ENCODE measurements at regions not wholly inside any gene's neighbourhood (a gene's known extent, or its start where the extent isn't known, plus 50 kb on each side); places are given as distances from the start of the nearest gene placed in this dataset.

DNA sequence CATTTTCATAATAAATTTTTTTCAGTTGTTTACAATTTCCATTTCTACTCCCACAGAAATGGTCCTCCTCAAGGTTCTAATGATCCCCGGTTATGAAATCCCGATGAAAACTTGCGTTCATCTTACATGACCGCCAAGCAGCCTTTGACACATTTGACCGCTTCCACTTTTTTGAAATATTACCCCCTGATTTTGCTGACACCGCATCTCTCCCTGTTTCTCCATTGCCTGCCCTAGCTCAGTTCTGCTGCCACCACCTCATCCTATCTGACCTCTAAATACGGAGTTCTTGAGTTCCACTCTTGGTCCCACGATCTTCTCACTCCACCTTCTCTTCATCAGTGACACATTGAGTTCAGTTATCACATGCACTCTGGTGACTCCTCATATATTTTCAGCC, 74.1 kb downstream of the SLC35B3 start:
- WGBS, 2 donors = 92 to 93% methylated on average over 8 of the region's 8 CpGs

DNA sequence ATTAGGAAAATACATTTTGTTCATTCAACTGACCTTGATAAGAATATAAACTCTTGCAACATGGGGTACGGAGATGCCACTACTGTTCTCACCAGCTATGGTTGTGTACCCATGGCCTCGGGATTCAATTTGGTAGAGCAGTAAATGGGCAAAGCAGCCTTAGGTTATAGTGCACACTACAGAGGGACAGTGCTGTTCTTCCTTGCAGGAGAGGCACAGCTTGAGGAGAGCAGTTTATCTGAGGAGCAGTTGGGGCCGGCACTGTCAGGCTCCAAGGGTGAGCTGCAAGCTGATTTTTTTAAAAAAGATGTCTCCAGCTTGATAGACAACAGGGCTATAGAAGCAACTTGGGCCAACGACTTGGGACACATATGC, 82.4 kb downstream of the SLC35B3 start:
- Histone ChIP-seq H3K9me3 (ENCODE audit: control insufficient read depth in 2 of 2, insufficient read depth in 1 of 2, low read depth in 1 of 2, low read length in 1 of 2) (no peaks in the 10 kb centered on the region), H3K27me3 (ENCODE audit: control insufficient read depth in 1 of 2, insufficient read depth in 2 of 2, low read length in 2 of 2) (no peaks in the 10 kb centered on the region)
- WGBS, 2 donors = 80 to 82% methylated on average over 4 of the region's 4 CpGs

More for the DNA sequence above, 74.1 kb downstream of the SLC35B3 start:
- Histone ChIP-seq H3K4me1 (ENCODE audit: control insufficient read depth in 2 of 2, insufficient read depth in 2 of 2, low read length in 1 of 2) (no peaks in the 10 kb centered on the region), H3K4me3 (ENCODE audit: low read depth in 1 of 2, low read length in 2 of 2) (no peak overlapping the region), H3K36me3 (ENCODE audit: control insufficient read depth in 2 of 2, insufficient read depth in 2 of 2, low read length in 1 of 2) (no peaks in the 10 kb centered on the region), H3K27ac (ENCODE audit: low read depth in 2 of 2, low read length in 1 of 2) (no peak overlapping the region), H3K27me3 (ENCODE audit: control insufficient read depth in 1 of 2, insufficient read depth in 2 of 2, low read length in 2 of 2) (peaks cover 0 to 3% of the 10 kb centered on the region in 2 donors), H3K9me3 (ENCODE audit: control insufficient read depth in 2 of 2, insufficient read depth in 1 of 2, low read depth in 1 of 2, low read length in 1 of 2) (no peaks in the 10 kb centered on the region)

DNA sequence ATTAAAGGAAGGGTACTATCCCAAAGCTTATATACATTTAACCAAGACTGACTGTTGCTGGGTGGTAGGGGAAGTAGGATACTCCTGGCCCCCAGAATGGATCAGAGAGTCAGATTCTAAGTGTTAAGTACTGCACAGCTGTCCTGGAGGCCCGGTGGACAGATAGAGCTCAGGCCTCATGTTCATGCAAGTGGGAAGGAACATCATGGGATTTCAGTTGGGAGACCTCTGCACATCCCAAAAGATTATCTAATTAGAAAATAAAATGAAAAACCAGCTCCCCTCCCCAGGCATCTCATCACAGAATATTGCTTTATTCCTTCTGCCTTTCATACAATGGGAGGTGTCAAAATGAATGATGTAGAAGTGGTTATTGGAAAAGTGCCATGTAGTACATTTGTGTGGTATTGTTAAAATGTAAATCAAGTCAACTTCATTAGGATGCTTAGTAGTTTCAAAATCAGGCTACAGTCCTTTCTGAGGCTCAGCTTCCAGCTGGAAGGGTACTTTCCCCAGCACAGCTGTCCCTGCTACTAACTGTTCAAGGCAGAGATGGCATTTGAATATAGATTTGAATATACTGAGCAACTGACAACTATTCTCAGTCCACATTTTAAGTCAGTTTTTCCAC, 82.9 kb downstream of the SLC35B3 start:
- H3K4me3 ChIP-seq (ENCODE audit: low read depth in 1 of 2, low read length in 2 of 2) = no peak overlapping the region
- no peaks in the 10 kb centered on the region for H3K36me3 ChIP-seq (ENCODE audit: control insufficient read depth in 2 of 2, insufficient read depth in 2 of 2, low read length in 1 of 2)
- no peaks in the 10 kb centered on the region for H3K4me1 ChIP-seq (ENCODE audit: control insufficient read depth in 2 of 2, insufficient read depth in 2 of 2, low read length in 1 of 2)
- H3K9me3 ChIP-seq (ENCODE audit: control insufficient read depth in 2 of 2, insufficient read depth in 1 of 2, low read depth in 1 of 2, low read length in 1 of 2) = no peaks in the 10 kb centered on the region
- 84 to 91% methylated on average over 1 of the region's 1 CpG for WGBS, 2 donors
- no peaks in the 10 kb centered on the region for H3K27me3 ChIP-seq (ENCODE audit: control insufficient read depth in 1 of 2, insufficient read depth in 2 of 2, low read length in 2 of 2)
- no peak overlapping the region for H3K27ac ChIP-seq (ENCODE audit: low read depth in 2 of 2, low read length in 1 of 2)

More for the DNA sequence above, 82.4 kb downstream of the SLC35B3 start:
- Histone ChIP-seq H3K36me3 (ENCODE audit: control insufficient read depth in 2 of 2, insufficient read depth in 2 of 2, low read length in 1 of 2) (no peaks in the 10 kb centered on the region), H3K4me1 (ENCODE audit: control insufficient read depth in 2 of 2, insufficient read depth in 2 of 2, low read length in 1 of 2) (no peaks in the 10 kb centered on the region), H3K4me3 (ENCODE audit: low read depth in 1 of 2, low read length in 2 of 2) (no peak overlapping the region), H3K27ac (ENCODE audit: low read depth in 2 of 2, low read length in 1 of 2) (no peak overlapping the region)

DNA sequence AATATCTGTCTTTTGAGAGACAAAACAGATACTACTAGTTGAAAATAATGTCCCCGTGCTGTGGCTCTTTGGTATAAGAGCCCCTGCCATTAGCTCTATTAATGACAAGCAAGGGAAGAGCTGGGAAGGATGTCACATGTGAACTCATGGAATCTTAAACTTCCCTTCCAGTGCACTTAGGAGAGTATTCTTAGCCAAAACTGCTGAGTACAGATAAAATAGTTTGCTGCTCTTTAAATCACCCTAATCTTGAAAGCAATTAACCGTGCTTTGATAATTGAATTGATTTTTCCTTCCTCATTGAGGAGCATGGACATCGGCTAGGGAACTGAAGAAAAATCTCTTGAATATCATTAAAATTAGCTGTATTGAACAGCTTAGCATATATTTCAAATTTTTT, 91.7 kb downstream of the SLC35B3 start:
- H3K4me1 ChIP-seq (ENCODE audit: control insufficient read depth in 2 of 2, insufficient read depth in 2 of 2, low read length in 1 of 2) = no peaks in the 10 kb centered on the region

DNA sequence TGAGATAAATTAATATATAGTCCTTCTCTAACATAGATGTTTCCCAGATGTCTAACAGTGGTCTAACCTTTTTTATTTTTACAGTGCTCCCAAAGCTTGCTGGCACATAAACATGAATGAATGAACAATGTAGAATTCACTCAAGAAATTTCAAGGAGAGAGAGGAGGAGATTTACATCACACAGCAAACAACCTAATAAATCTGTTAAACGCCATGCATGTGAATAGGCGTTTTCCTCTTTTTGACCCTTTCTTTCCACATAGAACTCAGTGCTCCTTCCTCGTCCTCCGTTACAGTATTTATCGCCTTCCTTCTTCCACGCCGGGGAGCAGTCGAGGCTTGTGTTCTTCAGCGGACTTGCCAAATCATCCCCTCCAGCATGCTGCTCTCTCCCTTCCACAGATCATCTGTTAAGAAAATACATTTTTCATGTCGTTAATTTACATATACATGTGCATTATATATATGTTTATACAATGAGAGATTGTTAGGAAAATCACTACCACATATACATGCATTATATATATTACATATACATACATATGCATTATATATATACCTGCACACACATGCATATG, 93.0 kb downstream of the SLC35B3 start:
- Histone ChIP-seq H3K36me3 (ENCODE audit: control insufficient read depth in 2 of 2, insufficient read depth in 2 of 2, low read length in 1 of 2) (no peaks in the 10 kb centered on the region), H3K27ac (ENCODE audit: low read depth in 2 of 2, low read length in 1 of 2) (no peak overlapping the region), H3K4me3 (ENCODE audit: low read depth in 1 of 2, low read length in 2 of 2) (no peak overlapping the region), H3K27me3 (ENCODE audit: control insufficient read depth in 1 of 2, insufficient read depth in 2 of 2, low read length in 2 of 2) (no peaks in the 10 kb centered on the region), H3K9me3 (ENCODE audit: control insufficient read depth in 2 of 2, insufficient read depth in 1 of 2, low read depth in 1 of 2, low read length in 1 of 2) (peaks cover 0 to 5% of the 10 kb centered on the region in 2 donors), H3K4me1 (ENCODE audit: control insufficient read depth in 2 of 2, insufficient read depth in 2 of 2, low read length in 1 of 2) (no peaks in the 10 kb centered on the region)
- WGBS, 2 donors = 83 to 84% methylated on average over 10 of the region's 10 CpGs

More for the DNA sequence above, 91.7 kb downstream of the SLC35B3 start:
- WGBS, 2 donors = 57 to 83% methylated on average over 3 of the region's 3 CpGs
- H3K4me3 ChIP-seq (ENCODE audit: low read depth in 1 of 2, low read length in 2 of 2) = no peak overlapping the region
- no peaks in the 10 kb centered on the region for H3K27me3 ChIP-seq (ENCODE audit: control insufficient read depth in 1 of 2, insufficient read depth in 2 of 2, low read length in 2 of 2)
- no peaks in the 10 kb centered on the region for H3K36me3 ChIP-seq (ENCODE audit: control insufficient read depth in 2 of 2, insufficient read depth in 2 of 2, low read length in 1 of 2)
- no peak overlapping the region for H3K27ac ChIP-seq (ENCODE audit: low read depth in 2 of 2, low read length in 1 of 2)
- peaks cover 0 to 5% of the 10 kb centered on the region in 2 donors for H3K9me3 ChIP-seq (ENCODE audit: control insufficient read depth in 2 of 2, insufficient read depth in 1 of 2, low read depth in 1 of 2, low read length in 1 of 2)

DNA sequence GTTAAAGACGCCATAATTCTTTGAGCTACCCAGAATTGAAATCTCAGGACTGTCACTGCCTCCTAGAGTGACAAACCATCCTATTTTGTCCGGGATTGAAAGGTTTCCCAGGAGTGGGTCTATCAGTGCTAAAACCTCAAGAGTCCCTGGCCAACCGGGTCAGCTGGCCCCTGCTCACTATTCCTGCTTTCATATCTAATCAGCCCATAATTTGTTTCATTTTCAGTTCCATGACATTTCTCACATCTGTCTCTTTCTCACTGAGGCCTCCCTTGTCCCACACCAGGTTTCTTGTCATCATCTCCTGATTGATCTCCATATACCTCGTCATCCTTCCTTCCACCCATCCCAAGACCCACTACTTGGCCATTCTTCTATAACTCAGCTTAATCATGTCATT, 98.2 kb downstream of the SLC35B3 start:
- H3K36me3 ChIP-seq (ENCODE audit: control insufficient read depth in 2 of 2, insufficient read depth in 2 of 2, low read length in 1 of 2) = no peaks in the 10 kb centered on the region
- no peaks in the 10 kb centered on the region for H3K9me3 ChIP-seq (ENCODE audit: control insufficient read depth in 2 of 2, insufficient read depth in 1 of 2, low read depth in 1 of 2, low read length in 1 of 2)
- 52 to 60% methylated on average over 4 of the region's 4 CpGs for WGBS, 2 donors

DNA sequence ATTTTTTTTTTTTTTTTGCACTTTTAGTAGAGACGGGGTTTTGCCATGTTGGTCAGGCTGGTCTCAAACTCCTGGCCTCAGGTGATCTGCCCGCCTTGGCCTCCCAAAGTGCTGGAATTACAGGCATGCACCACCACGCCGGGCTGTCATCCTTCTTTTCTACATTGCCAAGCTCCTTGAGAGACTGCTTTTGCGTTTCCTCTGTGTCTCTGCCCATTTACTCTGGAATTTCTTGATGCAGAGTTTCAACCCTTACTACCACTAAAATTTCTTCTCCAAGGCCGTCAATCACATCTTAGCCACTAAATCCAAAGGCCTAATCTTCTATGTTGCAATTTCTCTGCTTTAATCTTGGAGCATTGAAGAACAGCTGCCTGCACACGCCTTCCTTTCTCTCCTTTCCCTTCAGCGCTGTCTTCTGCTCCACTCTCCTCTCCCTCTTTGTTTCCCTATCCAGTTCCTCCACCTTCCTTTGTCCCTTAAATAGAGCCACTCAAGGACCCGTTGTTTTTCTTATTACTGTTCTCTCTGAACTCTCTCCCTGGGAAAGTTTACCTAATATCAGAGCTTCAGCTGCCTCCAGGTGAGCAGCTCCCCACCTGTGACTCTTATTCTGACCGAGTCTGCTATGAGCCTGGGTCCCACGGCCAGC, 98.8 kb downstream of the SLC35B3 start:
- WGBS, 2 donors = 70 to 71% methylated on average over 11 of the region's 11 CpGs
- Histone ChIP-seq H3K4me3 (ENCODE audit: low read depth in 1 of 2, low read length in 2 of 2) (no peak overlapping the region), H3K27me3 (ENCODE audit: control insufficient read depth in 1 of 2, insufficient read depth in 2 of 2, low read length in 2 of 2) (no peaks in the 10 kb centered on the region), H3K27ac (ENCODE audit: low read depth in 2 of 2, low read length in 1 of 2) (no peak overlapping the region), H3K9me3 (ENCODE audit: control insufficient read depth in 2 of 2, insufficient read depth in 1 of 2, low read depth in 1 of 2, low read length in 1 of 2) (no peaks in the 10 kb centered on the region), H3K36me3 (ENCODE audit: control insufficient read depth in 2 of 2, insufficient read depth in 2 of 2, low read length in 1 of 2) (no peaks in the 10 kb centered on the region), H3K4me1 (ENCODE audit: control insufficient read depth in 2 of 2, insufficient read depth in 2 of 2, low read length in 1 of 2) (no peaks in the 10 kb centered on the region)

More for the DNA sequence above, 98.2 kb downstream of the SLC35B3 start:
- Histone ChIP-seq H3K4me3 (ENCODE audit: low read depth in 1 of 2, low read length in 2 of 2) (no peak overlapping the region), H3K27me3 (ENCODE audit: control insufficient read depth in 1 of 2, insufficient read depth in 2 of 2, low read length in 2 of 2) (no peaks in the 10 kb centered on the region), H3K27ac (ENCODE audit: low read depth in 2 of 2, low read length in 1 of 2) (no peak overlapping the region), H3K4me1 (ENCODE audit: control insufficient read depth in 2 of 2, insufficient read depth in 2 of 2, low read length in 1 of 2) (no peaks in the 10 kb centered on the region)

DNA sequence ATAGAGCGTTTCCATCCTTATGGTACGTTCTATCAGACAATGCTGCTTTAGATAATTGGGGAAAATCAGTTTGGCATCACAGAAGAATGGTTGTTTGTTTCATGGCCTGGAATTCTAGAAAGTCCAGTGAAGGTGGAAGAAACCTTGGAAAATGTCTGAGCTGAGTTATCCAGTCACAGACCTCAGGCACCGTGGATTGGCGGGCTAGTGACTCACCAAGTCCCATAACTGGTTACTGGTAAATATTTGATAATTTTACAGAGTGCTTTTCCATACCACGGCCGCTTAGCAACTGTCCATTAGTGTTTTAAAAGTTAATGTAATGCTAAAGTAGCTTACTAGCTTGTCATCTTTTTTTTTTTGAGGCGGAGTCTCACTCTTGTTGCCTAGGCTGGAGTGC, 99.4 kb downstream of the SLC35B3 start:
- Histone ChIP-seq H3K27ac (ENCODE audit: low read depth in 2 of 2, low read length in 1 of 2) (no peak overlapping the region), H3K27me3 (ENCODE audit: control insufficient read depth in 1 of 2, insufficient read depth in 2 of 2, low read length in 2 of 2) (no peaks in the 10 kb centered on the region), H3K4me1 (ENCODE audit: control insufficient read depth in 2 of 2, insufficient read depth in 2 of 2, low read length in 1 of 2) (no peaks in the 10 kb centered on the region), H3K36me3 (ENCODE audit: control insufficient read depth in 2 of 2, insufficient read depth in 2 of 2, low read length in 1 of 2) (no peaks in the 10 kb centered on the region), H3K4me3 (ENCODE audit: low read depth in 1 of 2, low read length in 2 of 2) (no peak overlapping the region), H3K9me3 (ENCODE audit: control insufficient read depth in 2 of 2, insufficient read depth in 1 of 2, low read depth in 1 of 2, low read length in 1 of 2) (no peaks in the 10 kb centered on the region)
- WGBS, 2 donors = 90 to 96% methylated on average over 7 of the region's 7 CpGs

DNA sequence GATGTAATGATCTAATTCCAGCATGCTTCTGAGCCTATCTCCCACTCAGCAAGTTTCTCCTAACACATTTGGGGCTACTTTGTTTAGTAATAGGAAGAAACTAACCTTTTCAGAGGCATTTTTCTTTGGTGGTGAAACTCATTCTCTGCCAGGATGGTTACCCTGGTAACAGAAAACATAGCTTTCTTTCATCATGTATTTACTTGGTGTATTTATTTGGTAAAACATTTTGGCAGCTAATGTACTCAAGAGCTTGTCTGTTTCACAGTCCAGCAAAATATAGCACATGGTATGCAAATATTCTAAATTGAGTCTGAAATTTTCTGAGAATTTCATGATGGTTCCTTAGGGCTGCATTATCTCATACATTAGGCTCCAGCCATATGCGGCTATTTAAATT, 100.0 kb downstream of the SLC35B3 start:
- Histone ChIP-seq H3K4me1 (ENCODE audit: control insufficient read depth in 2 of 2, insufficient read depth in 2 of 2, low read length in 1 of 2) (no peaks in the 10 kb centered on the region), H3K4me3 (ENCODE audit: low read depth in 1 of 2, low read length in 2 of 2) (no peak overlapping the region), H3K36me3 (ENCODE audit: control insufficient read depth in 2 of 2, insufficient read depth in 2 of 2, low read length in 1 of 2) (no peaks in the 10 kb centered on the region), H3K27me3 (ENCODE audit: control insufficient read depth in 1 of 2, insufficient read depth in 2 of 2, low read length in 2 of 2) (no peaks in the 10 kb centered on the region), H3K27ac (ENCODE audit: low read depth in 2 of 2, low read length in 1 of 2) (no peak overlapping the region), H3K9me3 (ENCODE audit: control insufficient read depth in 2 of 2, insufficient read depth in 1 of 2, low read depth in 1 of 2, low read length in 1 of 2) (no peaks in the 10 kb centered on the region)
- WGBS, 2 donors = 89% methylated on average over 1 of the region's 1 CpG

DNA sequence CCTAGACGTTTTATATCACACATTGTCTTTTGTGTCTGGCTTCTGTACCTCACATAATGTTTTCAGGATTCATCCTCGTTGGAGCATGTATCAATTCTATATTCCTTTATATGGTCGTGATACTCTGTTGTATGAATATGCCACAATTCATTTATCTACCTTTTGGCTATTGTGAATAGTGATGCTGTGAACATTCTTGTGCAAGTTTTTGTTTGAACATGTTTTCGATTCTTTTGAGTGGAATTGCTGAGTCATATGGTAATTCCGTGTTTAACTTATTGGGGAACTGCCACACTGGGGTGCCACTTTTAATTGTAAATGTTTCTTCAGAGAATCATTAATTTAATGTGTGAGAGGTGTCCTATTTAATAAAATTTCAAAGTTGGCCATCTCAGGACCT, 101.2 kb downstream of the SLC35B3 start:
- Histone ChIP-seq H3K9me3 (ENCODE audit: control insufficient read depth in 2 of 2, insufficient read depth in 1 of 2, low read depth in 1 of 2, low read length in 1 of 2) (no peaks in the 10 kb centered on the region), H3K27ac (ENCODE audit: low read depth in 2 of 2, low read length in 1 of 2) (no peak overlapping the region), H3K36me3 (ENCODE audit: control insufficient read depth in 2 of 2, insufficient read depth in 2 of 2, low read length in 1 of 2) (no peaks in the 10 kb centered on the region), H3K4me3 (ENCODE audit: low read depth in 1 of 2, low read length in 2 of 2) (no peak overlapping the region), H3K27me3 (ENCODE audit: control insufficient read depth in 1 of 2, insufficient read depth in 2 of 2, low read length in 2 of 2) (no peaks in the 10 kb centered on the region), H3K4me1 (ENCODE audit: control insufficient read depth in 2 of 2, insufficient read depth in 2 of 2, low read length in 1 of 2) (no peaks in the 10 kb centered on the region)
- WGBS, 2 donors = 39 to 50% methylated on average over 5 of the region's 5 CpGs
